ENCODE measurements at regions not wholly inside any gene's neighbourhood (a gene's known extent, or its start where the extent isn't known, plus 50 kb on each side); places are given as distances from the start of the nearest gene placed in this dataset.

GRCh38 chrX:121579016-121579760 is 531.8 kb downstream of the GLUD2 start:
- no peak overlapping the region for H3K4me3 Mint-ChIP-seq
- Histone ChIP-seq H3K9me3 (replicated peaks in 1 of 2; ENCODE audit: control insufficient read depth in 1 of 2, insufficient read depth in 1 of 2, low read length in 2 of 2) (no peaks in the 10 kb centered on the region), H3K4me1 (ENCODE audit: control insufficient read depth in 1 of 2, insufficient read depth in 2 of 2, low read length in 2 of 2) (no peaks in the 10 kb centered on the region), H3K79me2 (ENCODE audit: insufficient read depth, low read length) (no peaks in the 10 kb centered on the region), H4K20me1 (ENCODE audit: insufficient read depth, low read length) (no peaks in the 10 kb centered on the region), H3K4me2 (replicated peaks; ENCODE audit: extremely low read depth, low read length, poor library complexity, severe bottlenecking) (no peak overlapping the region), H3K4me3 (replicated peaks in 1 of 3; ENCODE audit: low read depth in 2 of 3, low read length in 3 of 3) (no peak overlapping the region), H3K27me3 (ENCODE audit: control insufficient read depth in 2 of 2, insufficient read depth in 2 of 2, low read length in 2 of 2) (no peaks in the 10 kb centered on the region), H3K27ac (ENCODE audit: low read depth in 1 of 2, low read length in 2 of 2) (no peak overlapping the region), H3K9ac (ENCODE audit: insufficient read depth, low read length, poor library complexity, severe bottlenecking) (no peak overlapping the region), H2AFZ (ENCODE audit: insufficient read depth, low read depth, low read length, poor library complexity, severe bottlenecking) (no peak overlapping the region), H3K36me3 (replicated peaks in 1 of 2; ENCODE audit: control insufficient read depth in 1 of 2, insufficient read depth in 2 of 2, low read length in 2 of 2) (no peaks in the 10 kb centered on the region)
- no CpG with 5 or more reads among the region's 3 CpGs for WGBS (ENCODE audit: insufficient coverage)
- no peak for TF ChIP-seq CTCF (IDR thresholded peaks at IDR 0.05)
- no peak for DNase-seq
- no peak overlapping the region for H3K27ac Mint-ChIP-seq
- H3K27me3 Mint-ChIP-seq (ENCODE audit: low read depth in 3 of 3), result peaks cover 0 to under 1% (median 0%) of the 10 kb centered on the region in 3 donors
- H3K4me1 Mint-ChIP-seq, result no peaks in the 10 kb centered on the region
- intact Hi-C loops (cut with micrococcal nuclease), result no loop called here
- H3K9me3 Mint-ChIP-seq, result peaks cover 0 to 3% (median 0%) of the 10 kb centered on the region in 7 donors
- H3K36me3 Mint-ChIP-seq, result no peaks in the 10 kb centered on the region

GRCh38 chrX:121581885-121582284 is 534.5 kb downstream of the GLUD2 start:
- Mint-ChIP-seq H3K27ac (no peak overlapping the region), H3K9me3 (no peaks in the 10 kb centered on the region), H3K27me3 (ENCODE audit: low read depth in 3 of 3) (no peaks in the 10 kb centered on the region), H3K4me3 (no peak overlapping the region), H3K36me3 (no peaks in the 10 kb centered on the region), H3K4me1 (no peaks in the 10 kb centered on the region)
- no peak for DNase-seq
- Histone ChIP-seq H3K27ac (ENCODE audit: low read depth in 1 of 2, low read length in 2 of 2) (no peak overlapping the region), H3K9me3 (replicated peaks in 1 of 2; ENCODE audit: control insufficient read depth in 1 of 2, insufficient read depth in 1 of 2, low read length in 2 of 2) (no peaks in the 10 kb centered on the region), H3K4me1 (ENCODE audit: control insufficient read depth in 1 of 2, insufficient read depth in 2 of 2, low read length in 2 of 2) (no peaks in the 10 kb centered on the region), H3K27me3 (ENCODE audit: control insufficient read depth in 2 of 2, insufficient read depth in 2 of 2, low read length in 2 of 2) (no peaks in the 10 kb centered on the region), H3K4me2 (replicated peaks; ENCODE audit: extremely low read depth, low read length, poor library complexity, severe bottlenecking) (no peak overlapping the region), H3K79me2 (ENCODE audit: insufficient read depth, low read length) (no peaks in the 10 kb centered on the region), H3K36me3 (replicated peaks in 1 of 2; ENCODE audit: control insufficient read depth in 1 of 2, insufficient read depth in 2 of 2, low read length in 2 of 2) (no peaks in the 10 kb centered on the region), H3K4me3 (replicated peaks in 1 of 3; ENCODE audit: low read depth in 2 of 3, low read length in 3 of 3) (no peak overlapping the region), H4K20me1 (ENCODE audit: insufficient read depth, low read length) (no peaks in the 10 kb centered on the region), H2AFZ (ENCODE audit: insufficient read depth, low read depth, low read length, poor library complexity, severe bottlenecking) (no peak overlapping the region), H3K9ac (ENCODE audit: insufficient read depth, low read length, poor library complexity, severe bottlenecking) (no peak overlapping the region)
- intact Hi-C loops (cut with micrococcal nuclease), result no loop called here
- no peak for TF ChIP-seq CTCF (IDR thresholded peaks at IDR 0.05)
- no CpG with 5 or more reads among the region's 4 CpGs for WGBS (ENCODE audit: insufficient coverage)

Measured in CD14-positive monocyte (primary cell).